ENCODE measurements at regions not wholly inside any gene's neighbourhood (a gene's known extent, or its start where the extent isn't known, plus 50 kb on each side); places are given as distances from the start of the nearest gene placed in this dataset.

DNA sequence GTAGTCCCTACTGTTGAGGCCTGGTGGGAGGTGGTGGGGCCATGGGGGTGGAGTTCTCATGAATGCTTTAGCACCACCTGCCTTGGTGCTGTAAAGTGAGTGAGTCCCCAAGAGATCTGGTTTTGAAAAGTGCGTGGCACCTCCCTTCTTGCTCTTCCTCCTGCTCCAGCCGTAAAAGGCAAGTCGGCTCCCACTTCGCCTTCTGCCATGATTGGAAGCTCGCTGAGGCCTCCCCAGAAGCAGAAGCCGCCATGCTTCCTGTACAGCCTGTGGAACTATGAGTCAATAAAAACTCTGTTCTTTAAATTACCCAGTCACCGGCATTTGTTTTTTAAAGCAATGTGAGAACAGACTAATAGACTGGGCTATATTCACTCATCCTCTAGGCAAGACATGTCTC is 141.3 kb upstream of the ALKAL2 start:
- TF ChIP-seq, protein P1, sequence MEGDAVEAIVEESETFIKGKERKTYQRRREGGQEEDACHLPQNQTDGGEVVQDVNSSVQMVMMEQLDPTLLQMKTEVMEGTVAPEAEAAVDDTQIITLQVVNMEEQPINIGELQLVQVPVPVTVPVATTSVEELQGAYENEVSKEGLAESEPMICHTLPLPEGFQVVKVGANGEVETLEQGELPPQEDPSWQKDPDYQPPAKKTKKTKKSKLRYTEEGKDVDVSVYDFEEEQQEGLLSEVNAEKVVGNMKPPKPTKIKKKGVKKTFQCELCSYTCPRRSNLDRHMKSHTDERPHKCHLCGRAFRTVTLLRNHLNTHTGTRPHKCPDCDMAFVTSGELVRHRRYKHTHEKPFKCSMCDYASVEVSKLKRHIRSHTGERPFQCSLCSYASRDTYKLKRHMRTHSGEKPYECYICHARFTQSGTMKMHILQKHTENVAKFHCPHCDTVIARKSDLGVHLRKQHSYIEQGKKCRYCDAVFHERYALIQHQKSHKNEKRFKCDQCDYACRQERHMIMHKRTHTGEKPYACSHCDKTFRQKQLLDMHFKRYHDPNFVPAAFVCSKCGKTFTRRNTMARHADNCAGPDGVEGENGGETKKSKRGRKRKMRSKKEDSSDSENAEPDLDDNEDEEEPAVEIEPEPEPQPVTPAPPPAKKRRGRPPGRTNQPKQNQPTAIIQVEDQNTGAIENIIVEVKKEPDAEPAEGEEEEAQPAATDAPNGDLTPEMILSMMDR (IDR thresholded peaks at IDR 0.05) = no peak
- TF ChIP-seq POLR2A (IDR thresholded peaks at IDR 0.05) = no peak
- no peak for TF ChIP-seq POLR2AphosphoS5 (IDR thresholded peaks at IDR 0.05)
- TF ChIP-seq EP300 (IDR thresholded peaks at IDR 0.05) = no peak

All from upper lobe of left lung (tissue), 4 donors.